Choroid plexus epithelial cell (primary cell): ENCODE measurements at regions not wholly inside any gene's neighbourhood (a gene's known extent, or its start where the extent isn't known, plus 50 kb on each side); places are given as distances from the start of the nearest gene placed in this dataset.

Experiments
- DNase-seq: peaks from one replicate; pipeline ENCODE4 v3.0.0-alpha.2; 2010; ENCODE audit warnings: low read depth
- H3K4me3 ChIP-seq: 2 replicates; pipeline ENCODE4 v1.5.1; 2011; ENCODE audit warnings: low read depth, mild to moderate bottlenecking, control low read depth, low read length, moderate library complexity
- CTCF ChIP-seq: conservative IDR thresholded peaks from 2 replicates; pipeline ENCODE4 v1.5.1; 2011; ENCODE audit warnings: low read depth, mild to moderate bottlenecking, control low read depth, inconsistent platforms, low read length, moderate library complexity

- no peak overlapping the region for H3K4me3 ChIP-seq
- peak; percentile 80 for DNase-seq
- TF ChIP-seq CTCF: no peak
Measured at GRCh38 chr11:104581246-104581980, 316.8 kb downstream of the CASP12 start.

- peak; percentile 62 for DNase-seq
- TF ChIP-seq CTCF: no peak
- no peak overlapping the region for H3K4me3 ChIP-seq
Measured at GRCh38 chr11:104573441-104573990, 324.7 kb downstream of the CASP12 start.

GRCh38 chr11:104572279-104572678 lies 326.0 kb downstream of the CASP12 start:
- no peak for TF ChIP-seq CTCF
- H3K4me3 ChIP-seq: no peak overlapping the region
- peak; percentile 28 for DNase-seq

- no peak for TF ChIP-seq CTCF
- peak; percentile 14 for DNase-seq
- H3K4me3 ChIP-seq: no peak overlapping the region
Measured at GRCh38 chr11:104570078-104570701, 328.1 kb downstream of the CASP12 start.

GRCh38 chr11:104565583-104565961 lies 332.7 kb downstream of the CASP12 start:
- no peak for DNase-seq
- H3K4me3 ChIP-seq: no peak overlapping the region
- no peak for TF ChIP-seq CTCF

GRCh38 chr11:104564921-104565582 lies 333.2 kb downstream of the CASP12 start:
- no peak for DNase-seq
- no peak for TF ChIP-seq CTCF

More at GRCh38 chr11:104564921-104565582, 333.2 kb downstream of the CASP12 start:
- no peak overlapping the region for H3K4me3 ChIP-seq
